NT2/D1 (cell line): ENCODE measurements at regions not wholly inside any gene's neighbourhood (a gene's known extent, or its start where the extent isn't known, plus 50 kb on each side); places are given as distances from the start of the nearest gene placed in this dataset.

Experiments
- DNase-seq: peaks from one replicate; pipeline ENCODE4 v3.0.0-alpha.2; 2011; ENCODE audit warnings: low read depth, low spot score
- H3K27me3 ChIP-seq: 2 replicates; pipeline ENCODE4 v1.6.0; 2011; ENCODE audit warnings: mild to moderate bottlenecking; ENCODE audit not compliant: insufficient read length, insufficient read depth
- H3K36me3 ChIP-seq: 2 replicates; pipeline ENCODE4 v1.6.1; 2011; ENCODE audit warnings: mild to moderate bottlenecking, low read length, mixed read lengths; ENCODE audit not compliant: insufficient read depth, insufficient read length
- H3K4me1 ChIP-seq: 2 replicates; pipeline ENCODE4 v1.5.1; 2011; ENCODE audit not compliant: insufficient read depth, insufficient read length
- H3K4me3 ChIP-seq: 2 replicates; pipeline ENCODE4 v1.5.1; 2011; ENCODE audit warnings: low read depth; ENCODE audit not compliant: insufficient read length
- H3K9ac ChIP-seq: 2 replicates; pipeline ENCODE4 v1.6.0; 2011; ENCODE audit warnings: low read depth; ENCODE audit not compliant: insufficient read length
- H3K9me3 ChIP-seq: 2 replicates; pipeline ENCODE4 v1.5.1; 2011; ENCODE audit warnings: mild to moderate bottlenecking, low read length; ENCODE audit not compliant: insufficient read depth
- SUZ12 ChIP-seq: IDR thresholded peaks from 2 replicates; pipeline ENCODE4 v1.6.1; 2011; ENCODE audit not compliant: insufficient read length, insufficient read depth; ENCODE audit errors: extremely low read depth
- YY1 ChIP-seq: IDR thresholded peaks from 2 replicates; pipeline ENCODE4 v1.6.1; 2011; ENCODE audit not compliant: insufficient read length, insufficient read depth
- ZNF274 ChIP-seq: IDR thresholded peaks from 2 replicates; pipeline ENCODE4 v1.6.1; 2011; ENCODE audit warnings: mild to moderate bottlenecking, low read depth, low read length

DNA sequence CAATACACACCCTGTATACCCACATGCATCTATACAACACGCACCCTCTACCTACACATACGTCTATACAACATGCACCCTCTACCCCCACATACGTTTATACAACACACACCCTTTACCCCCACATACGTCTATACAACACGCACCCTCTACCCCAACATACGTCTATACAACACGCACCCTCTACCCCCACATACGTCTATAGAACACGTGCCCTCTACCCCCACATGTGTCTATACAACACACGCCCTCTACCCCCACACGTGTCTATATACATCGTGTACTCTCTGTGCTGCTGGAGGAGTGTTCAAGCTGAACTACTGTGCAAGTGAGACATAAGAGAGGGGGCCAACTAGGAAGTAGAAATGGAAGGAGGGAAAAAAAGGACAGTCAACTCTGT lies 621.7 kb upstream of the HS6ST1 start:
- Histone ChIP-seq H3K9ac (no peak overlapping the region), H3K27me3 (no peaks in the 10 kb centered on the region), H3K4me3 (no peak overlapping the region), H3K36me3 (no peaks in the 10 kb centered on the region), H3K4me1 (no peaks in the 10 kb centered on the region), H3K9me3 (no peaks in the 10 kb centered on the region)
- no peak for DNase-seq
- TF ChIP-seq ZNF274 (no peak), YY1 (no peak), SUZ12 (no peak)

- Histone ChIP-seq H3K36me3 (no peaks in the 10 kb centered on the region), H3K4me1 (no peaks in the 10 kb centered on the region), H3K4me3 (no peak overlapping the region), H3K27me3 (no peaks in the 10 kb centered on the region), H3K9me3 (no peaks in the 10 kb centered on the region), H3K9ac (no peak overlapping the region)
- no peak for TF ChIP-seq SUZ12
- no peak for TF ChIP-seq ZNF274
- TF ChIP-seq YY1 = no peak
- DNase-seq = no peak
Measured at GRCh38 chr2:128941751-128942150, 623.1 kb upstream of the HS6ST1 start.

DNA sequence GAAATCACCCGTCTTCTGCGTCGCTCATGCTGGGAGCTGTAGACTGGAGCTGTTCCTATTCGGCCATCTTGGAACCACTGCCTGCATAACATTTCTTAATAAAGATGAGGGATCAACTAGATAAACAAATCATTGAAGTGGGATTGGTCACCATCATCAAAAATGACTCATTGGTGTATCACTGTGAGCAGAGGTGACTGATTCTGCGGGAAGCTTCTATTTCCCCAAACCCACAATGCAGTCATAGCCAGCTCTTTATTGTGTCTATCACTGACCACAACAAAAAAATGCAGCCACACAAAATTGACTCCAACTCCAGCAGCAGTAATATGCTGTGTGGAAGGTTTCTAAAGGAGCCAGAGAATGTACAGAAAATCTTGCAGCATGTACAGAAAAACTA lies 630.7 kb upstream of the HS6ST1 start:
- TF ChIP-seq ZNF274 (no peak), SUZ12 (no peak)
- Histone ChIP-seq H3K4me1 (no peaks in the 10 kb centered on the region), H3K36me3 (no peaks in the 10 kb centered on the region), H3K9ac (no peak overlapping the region), H3K9me3 (peaks cover 12% of the 10 kb centered on the region; the same call in 1 of the 2 replicates), H3K27me3 (no peaks in the 10 kb centered on the region), H3K4me3 (no peak overlapping the region)
- DNase-seq = no peak

GRCh38 chr2:128950758-128951157 lies 632.1 kb upstream of the HS6ST1 start:
- DNase-seq = no peak
- no peak overlapping the region for H3K9ac ChIP-seq
- no peaks in the 10 kb centered on the region for H3K4me1 ChIP-seq
- H3K27me3 ChIP-seq = no peaks in the 10 kb centered on the region
- TF ChIP-seq ZNF274 (no peak), SUZ12 (no peak), YY1 (no peak)
- H3K4me3 ChIP-seq = no peak overlapping the region
- H3K36me3 ChIP-seq = no peaks in the 10 kb centered on the region
- peaks cover 12% of the 10 kb centered on the region; the same call in 1 of the 2 replicates for H3K9me3 ChIP-seq

GRCh38 chr2:128958241-128958640 lies 639.6 kb upstream of the HS6ST1 start:
- no peak for TF ChIP-seq ZNF274
- no peak for TF ChIP-seq YY1
- TF ChIP-seq SUZ12 = no peak
- H3K9ac ChIP-seq = no peak overlapping the region

GRCh38 chr2:128967646-128968045 lies 649.0 kb upstream of the HS6ST1 start:
- H3K36me3 ChIP-seq = no peaks in the 10 kb centered on the region
- no peak overlapping the region for H3K4me3 ChIP-seq
- H3K4me1 ChIP-seq = no peaks in the 10 kb centered on the region
- peaks cover 8% of the 10 kb centered on the region for H3K9me3 ChIP-seq
- H3K9ac ChIP-seq = no peak overlapping the region
- no peaks in the 10 kb centered on the region for H3K27me3 ChIP-seq
- DNase-seq = no peak
- no peak for TF ChIP-seq YY1
- no peak for TF ChIP-seq SUZ12
- no peak for TF ChIP-seq ZNF274

More at GRCh38 chr2:128958241-128958640, 639.6 kb upstream of the HS6ST1 start:
- DNase-seq = no peak
- Histone ChIP-seq H3K27me3 (no peaks in the 10 kb centered on the region), H3K4me3 (no peak overlapping the region), H3K9me3 (peaks cover 34% of the 10 kb centered on the region), H3K36me3 (no peaks in the 10 kb centered on the region), H3K4me1 (no peaks in the 10 kb centered on the region)

DNA sequence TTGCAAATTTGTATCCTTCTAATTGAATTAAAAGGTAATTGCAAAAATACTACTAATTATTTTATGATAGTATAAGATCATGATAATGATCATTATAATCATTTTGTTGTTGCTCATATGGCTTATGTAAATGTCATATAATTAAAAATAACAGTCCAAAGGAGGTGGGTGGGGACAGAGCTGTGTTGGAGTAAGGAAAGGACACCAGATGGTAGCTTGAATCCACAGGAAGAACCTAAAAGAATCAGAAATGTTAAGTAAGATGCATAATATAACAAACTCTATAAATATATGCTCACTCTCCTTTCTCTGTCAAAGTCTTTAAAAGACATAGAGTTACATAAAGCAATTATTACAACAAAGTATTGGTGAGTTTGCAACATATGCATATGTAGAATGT lies 650.7 kb upstream of the HS6ST1 start:
- no peak for DNase-seq
- Histone ChIP-seq H3K4me3 (no peak overlapping the region), H3K4me1 (no peaks in the 10 kb centered on the region), H3K9ac (no peak overlapping the region), H3K9me3 (no peaks in the 10 kb centered on the region), H3K36me3 (no peaks in the 10 kb centered on the region), H3K27me3 (no peaks in the 10 kb centered on the region)
- TF ChIP-seq YY1 (no peak), ZNF274 (no peak), SUZ12 (no peak)
